ENCODE measurements at regions not wholly inside any gene's neighbourhood (a gene's known extent, or its start where the extent isn't known, plus 50 kb on each side); places are given as distances from the start of the nearest gene placed in this dataset.

- Histone ChIP-seq H4K20me1 (ENCODE audit: insufficient read depth, low read length) (no peaks in the 10 kb centered on the region), H3K9me1 (ENCODE audit: insufficient read depth, low read length) (no peaks in the 10 kb centered on the region), H2BK120ac (ENCODE audit: low read depth, low read length) (no peak overlapping the region), H4K91ac (ENCODE audit: insufficient read depth, low read depth, low read length) (no peak overlapping the region), H3K4me2 (ENCODE audit: low read depth, low read length) (no peak overlapping the region), H4K8ac (ENCODE audit: low read depth in 2 of 2, low read length in 2 of 2) (no peak overlapping the region), H3K27ac (ENCODE audit: insufficient read depth, low read length) (no peak overlapping the region), H3K9me3 (ENCODE audit: control insufficient read depth, insufficient read depth, low read length) (no peaks in the 10 kb centered on the region), H3K23ac (ENCODE audit: low read depth, low read length) (no peak overlapping the region), H4K5ac (ENCODE audit: low read depth, low read length) (no peak overlapping the region), H3K4me1 (ENCODE audit: control insufficient read depth, insufficient read depth, low read length) (no peaks in the 10 kb centered on the region), H3K14ac (replicated peaks; ENCODE audit: low read depth, low read length) (no peak overlapping the region), H2AFZ (replicated peaks; ENCODE audit: low read length, poor library complexity) (no peak overlapping the region), H3K79me1 (ENCODE audit: low read depth in 1 of 2, low read length in 2 of 2) (no peaks in the 10 kb centered on the region), H3K36me3 (ENCODE audit: control insufficient read depth, insufficient read depth, low read length) (no peaks in the 10 kb centered on the region), H3K4me3 (ENCODE audit: insufficient read depth, low read depth, low read length) (no peak overlapping the region), H2BK20ac (ENCODE audit: low read depth, low read length) (no peak overlapping the region), H2BK5ac (ENCODE audit: low read depth, low read length, poor library complexity, severe bottlenecking) (no peak overlapping the region), H2AK9ac (replicated peaks; ENCODE audit: low read depth, low read length, poor library complexity) (no peak overlapping the region), H3K4ac (ENCODE audit: low read depth, low read length) (no peak overlapping the region), H2AK5ac (ENCODE audit: low read depth, low read length) (no peak overlapping the region), H3K18ac (ENCODE audit: low read depth, low read length) (no peak overlapping the region), H3K27me3 (ENCODE audit: control insufficient read depth, insufficient read depth, low read length) (no peaks in the 10 kb centered on the region), H2BK15ac (ENCODE audit: low read depth, low read length) (no peak overlapping the region), H3K9ac (ENCODE audit: low read depth, low read length) (no peak overlapping the region), H3K56ac (ENCODE audit: extremely low read depth, insufficient read depth, low read length) (no peak overlapping the region)
- ATAC-seq (ENCODE audit: low read depth), result no peak
- DNase-seq, result no peak
- in situ Hi-C loops (cut with MboI; ENCODE audit: low sequenced_read_pairs) (no loop called here), intact Hi-C loops (cut with micrococcal nuclease) (no loop called here), dilution Hi-C loops (cut with HindIII; ENCODE audit: low sequenced_read_pairs, unreplicated experiment) (no loop called here)
- TF ChIP-seq FOS (IDR thresholded peaks at IDR 0.05; ENCODE audit: low read depth, low read length) (no peak), SMC3 (IDR thresholded peaks at IDR 0.05; ENCODE audit: low read depth, low read length) (no peak), MAZ (IDR thresholded peaks at IDR 0.05; ENCODE audit: borderline replicate concordance, low read depth, low read length) (no peak), MAFK (IDR thresholded peaks at IDR 0.05; ENCODE audit: low read depth, low read length) (no peak), RAD21 (IDR thresholded peaks at IDR 0.05; ENCODE audit: low read length) (no peak), CEBPB (IDR thresholded peaks at IDR 0.05; ENCODE audit: low read depth, low read length) (no peak), BHLHE40 (IDR thresholded peaks at IDR 0.05; ENCODE audit: low read depth, low read length) (no peak), POLR2A (IDR thresholded peaks at IDR 0.05; ENCODE audit: low read depth, low read length) (no peak), NFE2L2 (IDR thresholded peaks at IDR 0.05; ENCODE audit: low read depth, low read length) (no peak), CTCF (conservative IDR thresholded peaks at IDR 0.05; ENCODE audit: low read depth, low read length) (no peak), CHD1 (IDR thresholded peaks at IDR 0.05; ENCODE audit: low read depth, low read length) (no peak), RCOR1 (IDR thresholded peaks at IDR 0.05; ENCODE audit: insufficient replicate concordance, low read length) (no peak), MXI1 (IDR thresholded peaks at IDR 0.05; ENCODE audit: borderline replicate concordance, low read depth, low read length) (no peak), RFX5 (IDR thresholded peaks at IDR 0.05; ENCODE audit: low read depth, low read length) (no peak)
- TF ChIP-seq, protein P1, sequence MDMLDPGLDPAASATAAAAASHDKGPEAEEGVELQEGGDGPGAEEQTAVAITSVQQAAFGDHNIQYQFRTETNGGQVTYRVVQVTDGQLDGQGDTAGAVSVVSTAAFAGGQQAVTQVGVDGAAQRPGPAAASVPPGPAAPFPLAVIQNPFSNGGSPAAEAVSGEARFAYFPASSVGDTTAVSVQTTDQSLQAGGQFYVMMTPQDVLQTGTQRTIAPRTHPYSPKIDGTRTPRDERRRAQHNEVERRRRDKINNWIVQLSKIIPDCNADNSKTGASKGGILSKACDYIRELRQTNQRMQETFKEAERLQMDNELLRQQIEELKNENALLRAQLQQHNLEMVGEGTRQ (IDR thresholded peaks at IDR 0.05; ENCODE audit: low read depth, low read length), result no peak
- TF ChIP-seq, protein P2, sequence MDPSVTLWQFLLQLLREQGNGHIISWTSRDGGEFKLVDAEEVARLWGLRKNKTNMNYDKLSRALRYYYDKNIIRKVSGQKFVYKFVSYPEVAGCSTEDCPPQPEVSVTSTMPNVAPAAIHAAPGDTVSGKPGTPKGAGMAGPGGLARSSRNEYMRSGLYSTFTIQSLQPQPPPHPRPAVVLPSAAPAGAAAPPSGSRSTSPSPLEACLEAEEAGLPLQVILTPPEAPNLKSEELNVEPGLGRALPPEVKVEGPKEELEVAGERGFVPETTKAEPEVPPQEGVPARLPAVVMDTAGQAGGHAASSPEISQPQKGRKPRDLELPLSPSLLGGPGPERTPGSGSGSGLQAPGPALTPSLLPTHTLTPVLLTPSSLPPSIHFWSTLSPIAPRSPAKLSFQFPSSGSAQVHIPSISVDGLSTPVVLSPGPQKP (IDR thresholded peaks at IDR 0.05; ENCODE audit: borderline replicate concordance, low read depth, low read length), result no peak
- WGBS, 2 experiments (ENCODE audit: extremely low coverage in 2 of 2, insufficient read length in 1 of 2), result no CpG with 5 or more reads among the region's 6 CpGs
- ChIA-PET CTCF (no interaction called here), POLR2A (ENCODE audit: unreplicated experiment) (no interaction called here)
- no TSS peak for BruUV-seq (replicated peaks)
Observed at GRCh38 chr5:163377982-163378381, 59.4 kb upstream of the CCNG1 start.

All from IMR-90 (cell line).